ENCODE measurements at regions not wholly inside any gene's neighbourhood (a gene's known extent, or its start where the extent isn't known, plus 50 kb on each side); places are given as distances from the start of the nearest gene placed in this dataset.

GRCh38 chr7:156534925-156535324, 105.6 kb upstream of the RNF32 start:
- Histone ChIP-seq H3K4ac (ENCODE audit: low read depth in 1 of 2, low read length in 2 of 2) (no peak overlapping the region), H2AFZ (ENCODE audit: low read depth, low read length) (no peak overlapping the region), H3K4me3 (ENCODE audit: insufficient read depth in 1 of 2, low read depth in 1 of 2, low read length in 2 of 2) (no peak overlapping the region), H2BK15ac (ENCODE audit: low read depth, poor library complexity, severe bottlenecking) (no peak overlapping the region), H3K4me1 (ENCODE audit: control insufficient read depth, insufficient read depth, low read depth, low read length) (no peaks in the 10 kb centered on the region), H2BK12ac (ENCODE audit: low read length in 2 of 2) (no peak overlapping the region), H2BK5ac (ENCODE audit: low read depth, low read length, poor library complexity, severe bottlenecking) (no peak overlapping the region), H3K9ac (ENCODE audit: low read length) (no peak overlapping the region), H2AK5ac (ENCODE audit: low read length, severe bottlenecking) (no peak overlapping the region), H3K79me1 (replicated peaks; ENCODE audit: low read length, poor library complexity, severe bottlenecking) (no peaks in the 10 kb centered on the region), H3K9me3 (ENCODE audit: control insufficient read depth, low read length) (no peaks in the 10 kb centered on the region), H3K36me3 (ENCODE audit: control insufficient read depth in 1 of 2, insufficient read depth in 2 of 2, low read depth in 1 of 2, low read length in 2 of 2) (peaks cover 0 to 2% of the 10 kb centered on the region in 2 experiments), H4K91ac (ENCODE audit: low read length) (no peak overlapping the region), H3K23ac (ENCODE audit: low read length in 2 of 2) (no peak overlapping the region), H3K18ac (ENCODE audit: low read depth in 1 of 2, low read length in 2 of 2) (no peak overlapping the region), H3K4me2 (ENCODE audit: low read length, poor library complexity, severe bottlenecking) (no peak overlapping the region), H3K14ac (ENCODE audit: low read length in 2 of 2) (no peak overlapping the region), H4K8ac (ENCODE audit: low read length) (no peak overlapping the region), H2BK120ac (ENCODE audit: low read depth, low read length) (no peak overlapping the region), H3K27ac (ENCODE audit: low read length, poor library complexity, severe bottlenecking) (no peak overlapping the region), H3K27me3 (ENCODE audit: control insufficient read depth in 1 of 2, insufficient read depth in 1 of 2, low read length in 2 of 2) (no peaks in the 10 kb centered on the region)
- WGBS = 68% methylated on average over 8 of the region's 9 CpGs
- DNase-seq = no peak

- Histone ChIP-seq H2AFZ (ENCODE audit: low read depth, low read length) (no peak overlapping the region), H3K36me3 (ENCODE audit: control insufficient read depth in 1 of 2, insufficient read depth in 2 of 2, low read depth in 1 of 2, low read length in 2 of 2) (peaks cover 0 to 2% of the 10 kb centered on the region in 2 experiments), H3K9ac (ENCODE audit: low read length) (no peak overlapping the region), H3K4me3 (ENCODE audit: insufficient read depth in 1 of 2, low read depth in 1 of 2, low read length in 2 of 2) (no peak overlapping the region), H2BK15ac (ENCODE audit: low read depth, poor library complexity, severe bottlenecking) (no peak overlapping the region), H4K8ac (ENCODE audit: low read length) (no peak overlapping the region), H2BK5ac (ENCODE audit: low read depth, low read length, poor library complexity, severe bottlenecking) (no peak overlapping the region), H4K91ac (ENCODE audit: low read length) (no peak overlapping the region), H3K18ac (ENCODE audit: low read depth in 1 of 2, low read length in 2 of 2) (no peak overlapping the region), H3K27me3 (ENCODE audit: control insufficient read depth in 1 of 2, insufficient read depth in 1 of 2, low read length in 2 of 2) (no peaks in the 10 kb centered on the region), H2BK120ac (ENCODE audit: low read depth, low read length) (no peak overlapping the region), H2AK5ac (ENCODE audit: low read length, severe bottlenecking) (no peak overlapping the region), H3K79me1 (replicated peaks; ENCODE audit: low read length, poor library complexity, severe bottlenecking) (no peaks in the 10 kb centered on the region), H3K27ac (ENCODE audit: low read length, poor library complexity, severe bottlenecking) (no peak overlapping the region), H3K4me1 (ENCODE audit: control insufficient read depth, insufficient read depth, low read depth, low read length) (no peaks in the 10 kb centered on the region), H3K23ac (ENCODE audit: low read length in 2 of 2) (no peak overlapping the region), H3K9me3 (ENCODE audit: control insufficient read depth, low read length) (no peaks in the 10 kb centered on the region), H3K4ac (ENCODE audit: low read depth in 1 of 2, low read length in 2 of 2) (no peak overlapping the region), H3K4me2 (ENCODE audit: low read length, poor library complexity, severe bottlenecking) (no peak overlapping the region), H2BK12ac (ENCODE audit: low read length in 2 of 2) (no peak overlapping the region), H3K14ac (ENCODE audit: low read length in 2 of 2) (no peak overlapping the region)
- 83% methylated on average over 9 of the region's 9 CpGs for WGBS
- DNase-seq = no peak
Measured at GRCh38 chr7:156533964-156534363, 106.6 kb upstream of the RNF32 start.

- 78% methylated on average over 13 of the region's 13 CpGs for WGBS
- H2BK5ac ChIP-seq (ENCODE audit: low read depth, low read length, poor library complexity, severe bottlenecking) = no peak overlapping the region
- no peak overlapping the region for H3K4me3 ChIP-seq (ENCODE audit: insufficient read depth in 1 of 2, low read depth in 1 of 2, low read length in 2 of 2)
- no peak overlapping the region for H4K91ac ChIP-seq (ENCODE audit: low read length)
- H3K4ac ChIP-seq (ENCODE audit: low read depth in 1 of 2, low read length in 2 of 2) = no peak overlapping the region
- no peaks in the 10 kb centered on the region for H3K4me1 ChIP-seq (ENCODE audit: control insufficient read depth, insufficient read depth, low read depth, low read length)
- no peaks in the 10 kb centered on the region for H3K9me3 ChIP-seq (ENCODE audit: control insufficient read depth, low read length)
- H2BK15ac ChIP-seq (ENCODE audit: low read depth, poor library complexity, severe bottlenecking) = no peak overlapping the region
- H4K8ac ChIP-seq (ENCODE audit: low read length) = no peak overlapping the region
- H3K79me1 ChIP-seq (replicated peaks; ENCODE audit: low read length, poor library complexity, severe bottlenecking) = no peaks in the 10 kb centered on the region
- no peak overlapping the region for H3K27ac ChIP-seq (ENCODE audit: low read length, poor library complexity, severe bottlenecking)
- no peak overlapping the region for H2BK12ac ChIP-seq (ENCODE audit: low read length in 2 of 2)
- H3K23ac ChIP-seq (ENCODE audit: low read length in 2 of 2) = no peak overlapping the region
- H2AFZ ChIP-seq (ENCODE audit: low read depth, low read length) = no peak overlapping the region
- no peak overlapping the region for H3K9ac ChIP-seq (ENCODE audit: low read length)
- no peak overlapping the region for H3K4me2 ChIP-seq (ENCODE audit: low read length, poor library complexity, severe bottlenecking)
- H3K27me3 ChIP-seq (ENCODE audit: control insufficient read depth in 1 of 2, insufficient read depth in 1 of 2, low read length in 2 of 2) = no peaks in the 10 kb centered on the region
- no peak overlapping the region for H2BK120ac ChIP-seq (ENCODE audit: low read depth, low read length)
- H2AK5ac ChIP-seq (ENCODE audit: low read length, severe bottlenecking) = no peak overlapping the region
- no peak for DNase-seq
- H3K18ac ChIP-seq (ENCODE audit: low read depth in 1 of 2, low read length in 2 of 2) = no peak overlapping the region
- H3K14ac ChIP-seq (ENCODE audit: low read length in 2 of 2) = no peak overlapping the region
- peaks cover 0 to 2% of the 10 kb centered on the region in 2 experiments for H3K36me3 ChIP-seq (ENCODE audit: control insufficient read depth in 1 of 2, insufficient read depth in 2 of 2, low read depth in 1 of 2, low read length in 2 of 2)
Measured at GRCh38 chr7:156533420-156533819, 107.2 kb upstream of the RNF32 start.

- H3K9ac ChIP-seq (ENCODE audit: low read length) = no peak overlapping the region
- no peak overlapping the region for H2BK12ac ChIP-seq (ENCODE audit: low read length in 2 of 2)
- no peak overlapping the region for H4K8ac ChIP-seq (ENCODE audit: low read length)
- no peak overlapping the region for H2BK5ac ChIP-seq (ENCODE audit: low read depth, low read length, poor library complexity, severe bottlenecking)
- no peak overlapping the region for H2AK5ac ChIP-seq (ENCODE audit: low read length, severe bottlenecking)
- H3K79me1 ChIP-seq (replicated peaks; ENCODE audit: low read length, poor library complexity, severe bottlenecking) = no peaks in the 10 kb centered on the region
- H3K27me3 ChIP-seq (ENCODE audit: control insufficient read depth in 1 of 2, insufficient read depth in 1 of 2, low read length in 2 of 2) = no peaks in the 10 kb centered on the region
- H2BK120ac ChIP-seq (ENCODE audit: low read depth, low read length) = no peak overlapping the region
- 50% methylated on average over 1 of the region's 2 CpGs for WGBS
- H3K9me3 ChIP-seq (ENCODE audit: control insufficient read depth, low read length) = no peaks in the 10 kb centered on the region
- no peak overlapping the region for H3K4me2 ChIP-seq (ENCODE audit: low read length, poor library complexity, severe bottlenecking)
- no peak overlapping the region for H3K23ac ChIP-seq (ENCODE audit: low read length in 2 of 2)
- H4K91ac ChIP-seq (ENCODE audit: low read length) = no peak overlapping the region
- H2AFZ ChIP-seq (ENCODE audit: low read depth, low read length) = no peak overlapping the region
- H3K27ac ChIP-seq (ENCODE audit: low read length, poor library complexity, severe bottlenecking) = no peak overlapping the region
- DNase-seq = no peak
- H3K18ac ChIP-seq (ENCODE audit: low read depth in 1 of 2, low read length in 2 of 2) = no peak overlapping the region
- H3K4me3 ChIP-seq (ENCODE audit: insufficient read depth in 1 of 2, low read depth in 1 of 2, low read length in 2 of 2) = no peak overlapping the region
- no peak overlapping the region for H3K4ac ChIP-seq (ENCODE audit: low read depth in 1 of 2, low read length in 2 of 2)
- H2BK15ac ChIP-seq (ENCODE audit: low read depth, poor library complexity, severe bottlenecking) = no peak overlapping the region
- no peaks in the 10 kb centered on the region for H3K4me1 ChIP-seq (ENCODE audit: control insufficient read depth, insufficient read depth, low read depth, low read length)
- H3K14ac ChIP-seq (ENCODE audit: low read length in 2 of 2) = no peak overlapping the region
- peaks cover 0 to 2% of the 10 kb centered on the region in 2 experiments for H3K36me3 ChIP-seq (ENCODE audit: control insufficient read depth in 1 of 2, insufficient read depth in 2 of 2, low read depth in 1 of 2, low read length in 2 of 2)
Measured at GRCh38 chr7:156532016-156532602, 108.5 kb upstream of the RNF32 start.

Measured in mesenchymal stem cell (in vitro differentiated cells and primary cell).